K562 (cell line): ENCODE measurements at regions not wholly inside any gene's neighbourhood (a gene's known extent, or its start where the extent isn't known, plus 50 kb on each side); places are given as distances from the start of the nearest gene placed in this dataset.

Experiments used
- ATAC-seq: fragments of 200-7000 bp; cut with Tn5 transposase; 3 replicates; pipeline ENCODE4 v1.9.1; 2020; ENCODE audit warnings: moderate library complexity
- BruUV-seq: library from RNA; stranded (reverse); fragments of 400-500 nt; replicated peaks from 2 replicates; lab custom pipeline; 2021; lab: Mats Ljungman, UMichigan
- CTCF ChIA-PET: fragments of 300-600 bp; formaldehyde crosslinking; extraction: SDS; loops from one replicate; lab custom pipeline; 2021; ENCODE audit warnings: low intra/inter-chr PET ratio; lab: Yijun Ruan, JAX
- POLR2A ChIA-PET: fragments of 300-600, 350-650 bp; sonication (Branson Sonifier 250); formaldehyde crosslinking; extraction: SDS; loops from one replicate; lab custom pipeline; 2021; ENCODE audit warnings: antibody characterized with exemption, inconsistent platforms; lab: Yijun Ruan, JAX
- DNase-seq, 4 experiments: peaks; one replicate each; pipeline versions ENCODE4 v3.0.0 to v3.0.0-alpha.2; 2011 to 2018; ENCODE audit warnings: low spot score in 3 of 4, mixed read lengths in 3 of 4; ENCODE audit errors: extremely low read depth in 1 of 4
- FAIRE-seq: peaks from 2 replicates; lab custom pipeline; 2011; peaks lifted over from hg19 to GRCh38; lab: Jason Lieb, UNC
- H2AFZ ChIP-seq: 2 replicates; pipeline ENCODE4 v1.6.0; 2011; ENCODE audit warnings: low read depth, low read length, control low read depth, inconsistent platforms
- H3K27ac ChIP-seq: fragments of 200-600 bp; 3 replicates; pipeline ENCODE4 v1.8.0; 2011; ENCODE audit warnings: low read depth, mild to moderate bottlenecking, control low read depth, inconsistent platforms, low read length, moderate library complexity, mixed read lengths; ENCODE audit errors: extremely low read depth
- H3K27me3 ChIP-seq, 2 experiments: fragments of 300-600 bp in 1 of 2; 2 replicates in 1 of 2; 3 replicates in 1 of 2; pipeline versions ENCODE4 v1.6.0 to v1.8.0; 2011; ENCODE audit warnings: inconsistent platforms in 2 of 2, low read length in 2 of 2, mild to moderate bottlenecking in 1 of 2, mixed read lengths in 1 of 2, moderate library complexity in 1 of 2; ENCODE audit not compliant: control insufficient read depth in 2 of 2, insufficient read depth in 2 of 2
- H3K36me3 ChIP-seq: fragments of 300-600 bp; 3 replicates; pipeline ENCODE4 v1.8.0; 2011; ENCODE audit warnings: mild to moderate bottlenecking, low read length, inconsistent platforms; ENCODE audit not compliant: control insufficient read depth, insufficient read depth
- H3K4me1 ChIP-seq, 2 experiments: fragments of 200-600 bp in 1 of 2; replicated peaks in 1 of 2; 2 replicates in 1 of 2; 3 replicates in 1 of 2; pipeline versions ENCODE4 v1.5.1 to v1.8.0; 2011; ENCODE audit warnings: inconsistent platforms in 2 of 2, low read length in 2 of 2, mild to moderate bottlenecking in 1 of 2, mixed read lengths in 1 of 2, moderate library complexity in 1 of 2; ENCODE audit not compliant: control insufficient read depth in 2 of 2, insufficient read depth in 2 of 2
- H3K4me2 ChIP-seq: 2 replicates; pipeline ENCODE4 v1.6.1; 2011; ENCODE audit warnings: low read length, control low read depth, inconsistent platforms, mixed read lengths; ENCODE audit not compliant: insufficient read depth
- H3K4me3 ChIP-seq: fragments of 200-600 bp; sonication (generic), shearing (Covaris generic); 2 replicates; pipeline ENCODE4 v1.5.1; 2016; ENCODE audit warnings: control low read depth, inconsistent platforms
- H3K79me2 ChIP-seq: fragments of 200-600 bp; 3 replicates; pipeline ENCODE4 v1.8.0; 2011; ENCODE audit warnings: low read length, inconsistent platforms; ENCODE audit not compliant: control insufficient read depth, insufficient read depth
- H3K9ac ChIP-seq, 2 experiments: 2 replicates each; pipeline versions ENCODE4 v1.6.0 to v1.6.1; 2011; ENCODE audit warnings: low read depth in 2 of 2, low read length in 2 of 2, control low read depth in 1 of 2, inconsistent platforms in 1 of 2, mild to moderate bottlenecking in 1 of 2, mixed read lengths in 1 of 2; ENCODE audit not compliant: insufficient read depth in 1 of 2
- H3K9me1 ChIP-seq: one replicate; pipeline ENCODE4 v1.6.0; 2011; ENCODE audit warnings: inconsistent platforms, mild to moderate bottlenecking, low read length, moderate library complexity; ENCODE audit not compliant: control insufficient read depth, insufficient read depth
- H3K9me3 ChIP-seq: replicated peaks from 2 replicates; pipeline ENCODE4 v1.5.1; 2011; ENCODE audit warnings: low read depth, low read length, inconsistent platforms; ENCODE audit not compliant: control insufficient read depth, insufficient read depth
- H4K20me1 ChIP-seq: replicated peaks from 2 replicates; pipeline ENCODE4 v1.6.1; 2011; ENCODE audit warnings: low read length, inconsistent platforms, mixed read lengths; ENCODE audit not compliant: control insufficient read depth, insufficient read depth
- CBX2 ChIP-seq: fragments of 200-600 bp; sonication (generic); IDR thresholded peaks from one replicate; pipeline ENCODE4 v1.6.1; 2012; ENCODE audit warnings: mild to moderate bottlenecking, low read length, inconsistent platforms; ENCODE audit not compliant: insufficient read depth, poor library complexity, severe bottlenecking
- FOXJ3 ChIP-seq: sonication (generic); formaldehyde crosslinking; IDR thresholded peaks from 2 replicates; pipeline ENCODE4 v1.4.0; 2020; ENCODE audit warnings: mild to moderate bottlenecking, missing genetic modification reagents
- GMEB1 ChIP-seq: fragments of 250-450 bp; sonication (Bioruptor Pico); IDR thresholded peaks from 2 replicates; pipeline ENCODE4 v1.4.0; 2020; ENCODE audit warnings: mild to moderate bottlenecking
- NONO ChIP-seq, 2 experiments: fragments of 200-400 bp in 1 of 2; fragments of 450-650 bp in 1 of 2; formaldehyde crosslinking in 1 of 2; IDR thresholded peaks; 2 replicates each; pipeline ENCODE4 v1.6.1; 2017; ENCODE audit warnings: low read depth in 2 of 2, mild to moderate bottlenecking in 2 of 2, moderate library complexity in 2 of 2, low read length in 1 of 2
- NR3C1 ChIP-seq: sonication (generic); formaldehyde crosslinking; IDR thresholded peaks from 2 replicates; pipeline ENCODE4 v1.8.1; 2022; ENCODE audit warnings: missing genetic modification reagents
- PHB2 ChIP-seq: fragments of 450-650 bp; IDR thresholded peaks from 2 replicates; pipeline ENCODE4 v1.6.1; 2017; ENCODE audit warnings: low read depth
- PRDM10 ChIP-seq: fragments of 450-650 bp; IDR thresholded peaks from 2 replicates; pipeline ENCODE4 v1.6.1; 2018; ENCODE audit not compliant: partially characterized antibody
- RAD51 ChIP-seq: fragments of 450-650 bp; IDR thresholded peaks from 2 replicates; pipeline ENCODE4 v1.7.1; 2016; ENCODE audit warnings: low read depth, mild to moderate bottlenecking, borderline replicate concordance
- RBM15 ChIP-seq: fragments of 200-400 bp; formaldehyde crosslinking; IDR thresholded peaks from 2 replicates; pipeline ENCODE4 v1.6.1; 2018; ENCODE audit warnings: mild to moderate bottlenecking, low read length, moderate library complexity; ENCODE audit not compliant: insufficient read depth
- TRIM24 ChIP-seq, 2 experiments: fragments of 450-650 bp; IDR thresholded peaks; 2 replicates each; pipeline ENCODE4 v1.6.1; 2016
- ZNF174 ChIP-seq: fragments of 250-450 bp; sonication (Bioruptor Pico); IDR thresholded peaks from 2 replicates; pipeline ENCODE4 v1.4.0; 2020; ENCODE audit warnings: mild to moderate bottlenecking
- ZNF263 ChIP-seq: sonication (generic); formaldehyde crosslinking; IDR thresholded peaks from 2 replicates; pipeline ENCODE4 v1.8.0; 2022; ENCODE audit warnings: mild to moderate bottlenecking, missing genetic modification reagents, borderline replicate concordance
- ZNF584 ChIP-seq: fragments of 200-800 bp; sonication (Bioruptor generic); IDR thresholded peaks from 2 replicates; pipeline ENCODE4 v1.6.1; 2016; ENCODE audit warnings: low read depth, mild to moderate bottlenecking, missing genetic modification characterization, missing compliant biosample characterization
- WGBS: fragments of 100-300 bp; shearing (Covaris generic); methylation state at CpG from one replicate; pipeline ENCODE4 v1.1.6; 2016; ENCODE audit warnings: low coverage, mixed read lengths; ENCODE audit not compliant: insufficient coverage; ENCODE audit errors: missing lambda C conversion rate; 5-methylcytosine and 5-hydroxymethylcytosine counted together
- in situ Hi-C: fragments of 300-500 bp; cut with MboI; formaldehyde crosslinking; loops from 4 replicates; pipeline ENCODE4 v1.15.0; 2018; ENCODE audit warnings: inconsistent platforms, mixed read lengths
- intact Hi-C: fragments of 100-400 bp; cut with micrococcal nuclease; formaldehyde crosslinking; loops from 2 replicates; pipeline ENCODE4 v1.14.2; 2022
- TF ChIP-seq, protein P1 (sequence below): sonication (generic); formaldehyde crosslinking; IDR thresholded peaks from 2 replicates; pipeline ENCODE4 v1.8.0; 2022; ENCODE audit warnings: mild to moderate bottlenecking, missing genetic modification reagents

GRCh38 chr1:88117597-88117996, 566.5 kb upstream of the PKN2 start:
- Histone ChIP-seq H3K27ac (no peak overlapping the region), H3K9me3 (no peaks in the 10 kb centered on the region), H3K36me3 (no peaks in the 10 kb centered on the region), H3K4me3 (no peak overlapping the region), H3K79me2 (no peaks in the 10 kb centered on the region), H3K27me3 (no peaks in the 10 kb centered on the region), H3K4me1 (no peaks in the 10 kb centered on the region), H2AFZ (no peak overlapping the region), H4K20me1 (no peaks in the 10 kb centered on the region), H3K9me1 (no peaks in the 10 kb centered on the region), H3K4me2 (no peak overlapping the region), H3K9ac (no peak overlapping the region)
- intact Hi-C loops (no loop called here), in situ Hi-C loops (no loop called here)
- ChIA-PET CTCF (no interaction called here), POLR2A (no interaction called here)
- FAIRE-seq (no peak), ATAC-seq (no peak), DNase-seq (no peak)
- 0% methylated on average over 4 of the region's 4 CpGs for WGBS
- BruUV-seq, result no TSS peak
- TF ChIP-seq RAD51 (no peak), PRDM10 (no peak), ZNF584 (CRISPR knock-in tag) (no peak), NONO (IDR thresholded peaks at IDR 0.05; ENCODE audit: low read depth in 2 of 2, low read length in 1 of 2) (no peak), FOXJ3 (no peak), CBX2 (no peak), PHB2 (no peak), ZNF263 (no peak), TRIM24 (IDR thresholded peaks at IDR 0.05) (no peak), GMEB1 (CRISPR knock-in tag) (no peak), NR3C1 (CRISPR knock-in tag) (no peak), RBM15 (no peak), ZNF174 (CRISPR knock-in tag) (no peak)
- TF ChIP-seq, protein P1, sequence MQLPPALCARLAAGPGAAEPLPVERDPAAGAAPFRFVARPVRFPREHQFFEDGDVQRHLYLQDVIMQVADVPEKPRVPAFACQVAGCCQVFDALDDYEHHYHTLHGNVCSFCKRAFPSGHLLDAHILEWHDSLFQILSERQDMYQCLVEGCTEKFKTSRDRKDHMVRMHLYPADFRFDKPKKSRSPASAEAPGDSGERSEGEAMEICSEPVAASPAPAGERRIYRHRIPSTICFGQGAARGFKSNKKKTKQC, result no peak
